Body of pancreas (tissue), 4 donors: ENCODE measurements at regions not wholly inside any gene's neighbourhood (a gene's known extent, or its start where the extent isn't known, plus 50 kb on each side); places are given as distances from the start of the nearest gene placed in this dataset.

Experiments used
- ATAC-seq: fragments of 150-250 bp; one replicate; pipeline ENCODE4 v1.9.1; 2016
- DNase-seq, 4 donors: peaks; one replicate each; pipeline ENCODE4 v3.0.0-alpha.2; 2019
- H3K27ac ChIP-seq, 4 donors: fragments of 200-600 bp; sonication (generic); 1 replicate in 3 of 4; 2 replicates in 1 of 4; pipeline versions ENCODE4 v1.5.1 to v1.6.1; 2016 to 2019; ENCODE audit warnings: mild to moderate bottlenecking in 1 of 4, mixed read lengths in 1 of 4, moderate library complexity in 1 of 4
- H3K27me3 ChIP-seq, 2 donors: fragments of 200-600 bp; sonication (generic); one replicate each; pipeline ENCODE4 v1.6.0; 2016; ENCODE audit warnings: mild to moderate bottlenecking in 1 of 2
- H3K36me3 ChIP-seq, 2 donors: fragments of 200-600 bp; sonication (generic); replicated peaks in 1 of 2; 2 replicates each; pipeline ENCODE4 v1.5.1; 2016; ENCODE audit warnings: low read depth in 2 of 2; ENCODE audit not compliant: insufficient read depth in 1 of 2
- H3K4me1 ChIP-seq: fragments of 200-600 bp; sonication (generic); one replicate; pipeline ENCODE4 v1.6.0; 2016
- H3K4me3 ChIP-seq, 2 donors: fragments of 200-600 bp; sonication (generic); 1 replicate in 1 of 2; 2 replicates in 1 of 2; pipeline ENCODE4 v1.5.1; 2016 to 2019
- H3K9me3 ChIP-seq, 3 donors: fragments of 200-600 bp; sonication (generic); 1 replicate in 2 of 3; 2 replicates in 1 of 3; pipeline ENCODE4 v1.5.1; 2016
- CTCF ChIP-seq, 7 experiments: fragments of 450-650 bp in 4 of 7; fragments of 200-600 bp in 3 of 7; sonication (generic) in 3 of 7; IDR thresholded peaks; one replicate each; pipeline ENCODE4 v1.5.1; 2016 to 2019; ENCODE audit warnings: antibody characterized with exemption in 7 of 7
- POLR2A ChIP-seq, 3 donors: fragments of 450-650 bp; IDR thresholded peaks; one replicate each; pipeline ENCODE4 v1.6.1; 2016; ENCODE audit warnings: antibody characterized with exemption in 3 of 3, mild to moderate bottlenecking in 2 of 3
- WGBS, 2 donors: methylation state at CpG; one replicate each; pipeline ENCODE4 v1.1.5; 2017; 5-methylcytosine and 5-hydroxymethylcytosine counted together
- intact Hi-C: fragments of 100-400 bp; cut with DNase I; formaldehyde crosslinking; loops from one replicate; pipeline ENCODE4 v1.15.1; 2023

GRCh38 chr2:237196866-237197618 is 111.4 kb downstream of the COPS8 start:
- no peaks in the 10 kb centered on the region for H3K9me3 ChIP-seq
- ATAC-seq, result no peak
- H3K36me3 ChIP-seq, result no peaks in the 10 kb centered on the region
- intact Hi-C loops, result no loop called here
- no peaks in the 10 kb centered on the region for H3K27me3 ChIP-seq
- WGBS, 2 donors, result 70 to 74% methylated on average over 4 to 6 of the region's 6 CpGs
- H3K4me3 ChIP-seq, result no peak overlapping the region
- TF ChIP-seq POLR2A (IDR thresholded peaks at IDR 0.05) (no peak), CTCF (IDR thresholded peaks at IDR 0.05) (no peak)
- no peaks in the 10 kb centered on the region for H3K4me1 ChIP-seq
- no peak overlapping the region for H3K27ac ChIP-seq
- no peak for DNase-seq

GRCh38 chr2:237198164-237198855 is 112.6 kb downstream of the COPS8 start:
- WGBS, 2 donors, result 76 to 86% methylated on average over 2 of the region's 2 CpGs
- TF ChIP-seq CTCF (IDR thresholded peaks at IDR 0.05) (no peak), POLR2A (IDR thresholded peaks at IDR 0.05) (no peak)
- intact Hi-C loops, result no loop called here
- Histone ChIP-seq H3K27me3 (no peaks in the 10 kb centered on the region), H3K9me3 (no peaks in the 10 kb centered on the region), H3K36me3 (no peaks in the 10 kb centered on the region), H3K4me3 (no peak overlapping the region), H3K27ac (no peak overlapping the region), H3K4me1 (no peaks in the 10 kb centered on the region)
- no peak for DNase-seq
- ATAC-seq, result no peak

- DNase-seq (no peak), ATAC-seq (no peak)
- no peak for TF ChIP-seq POLR2A (IDR thresholded peaks at IDR 0.05)
- no peak for TF ChIP-seq CTCF (IDR thresholded peaks at IDR 0.05)
- WGBS, 2 donors, result 46 to 72% methylated on average over 1 of the region's 1 CpG
- no peak overlapping the region for H3K4me3 ChIP-seq
- H3K9me3 ChIP-seq, result no peaks in the 10 kb centered on the region
- no peaks in the 10 kb centered on the region for H3K4me1 ChIP-seq
- intact Hi-C loops, result no loop called here
- H3K27ac ChIP-seq, result no peak overlapping the region
- no peaks in the 10 kb centered on the region for H3K36me3 ChIP-seq
- no peaks in the 10 kb centered on the region for H3K27me3 ChIP-seq
Observed at GRCh38 chr2:237199082-237199481, 113.4 kb downstream of the COPS8 start.

GRCh38 chr2:237199577-237199976 is 113.9 kb downstream of the COPS8 start:
- no peak for TF ChIP-seq POLR2A (IDR thresholded peaks at IDR 0.05)
- Histone ChIP-seq H3K4me1 (no peaks in the 10 kb centered on the region), H3K27ac (no peak overlapping the region), H3K9me3 (no peaks in the 10 kb centered on the region), H3K4me3 (no peak overlapping the region), H3K36me3 (no peaks in the 10 kb centered on the region), H3K27me3 (no peaks in the 10 kb centered on the region)
- WGBS, 2 donors, result 90 to 100% methylated on average over 2 of the region's 2 CpGs
- intact Hi-C loops, result no loop called here
- DNase-seq, result no peak
- no peak for ATAC-seq

- DNase-seq (no peak), ATAC-seq (no peak)
- TF ChIP-seq POLR2A (IDR thresholded peaks at IDR 0.05), result no peak
- no peak for TF ChIP-seq CTCF (IDR thresholded peaks at IDR 0.05)
- Histone ChIP-seq H3K36me3 (no peaks in the 10 kb centered on the region), H3K27me3 (no peaks in the 10 kb centered on the region), H3K9me3 (no peaks in the 10 kb centered on the region), H3K4me3 (no peak overlapping the region), H3K27ac (no peak overlapping the region), H3K4me1 (no peaks in the 10 kb centered on the region)
- 87 to 94% methylated on average over 3 to 7 of the region's 7 CpGs for WGBS, 2 donors
- intact Hi-C loops, result no loop called here
Observed at GRCh38 chr2:237200462-237200861, 114.8 kb downstream of the COPS8 start.
